ENCODE measurements at regions not wholly inside any gene's neighbourhood (a gene's known extent, or its start where the extent isn't known, plus 50 kb on each side); places are given as distances from the start of the nearest gene placed in this dataset.

DNA sequence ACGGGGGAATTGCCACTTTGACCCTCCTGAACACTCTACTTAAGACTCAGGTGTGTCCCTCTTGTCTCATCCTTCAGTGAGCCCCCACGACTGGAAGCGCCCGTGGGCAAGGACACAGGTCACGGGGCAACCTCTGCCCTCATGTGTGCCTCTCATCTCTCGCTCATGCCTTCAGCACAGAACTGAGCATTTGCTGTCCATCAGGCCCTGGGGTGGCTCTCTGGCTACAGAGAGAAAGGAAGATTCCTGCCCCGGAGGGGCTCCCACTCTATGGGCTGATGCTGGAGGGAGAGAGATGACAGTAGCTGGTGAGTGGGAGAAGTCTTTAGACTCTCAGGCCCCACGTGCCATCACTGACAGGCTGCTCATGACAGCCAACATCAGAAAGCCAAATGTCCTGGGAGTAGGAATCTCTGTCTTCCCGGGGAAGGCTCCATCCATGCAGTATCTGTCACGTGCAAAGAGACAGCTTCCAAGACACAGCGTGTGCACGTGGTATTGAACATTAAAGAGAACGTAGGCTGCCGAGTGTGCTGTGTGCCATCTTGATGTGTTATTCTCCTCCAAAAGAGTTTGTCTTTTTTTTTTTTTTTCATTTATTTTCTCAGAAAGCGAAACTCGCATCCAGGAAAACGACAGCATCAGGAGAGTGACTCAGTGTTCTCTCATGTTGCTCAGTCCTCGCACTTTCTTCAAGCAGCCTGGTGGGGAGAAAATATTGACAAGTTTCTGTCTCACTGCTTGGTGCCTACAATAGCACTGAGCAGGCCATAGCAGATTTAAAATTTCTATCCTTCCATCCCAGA lies 190.5 kb downstream of the GAS1 start:
- peak in 1 of 2 donors; percentile 28 for ATAC-seq

DNA sequence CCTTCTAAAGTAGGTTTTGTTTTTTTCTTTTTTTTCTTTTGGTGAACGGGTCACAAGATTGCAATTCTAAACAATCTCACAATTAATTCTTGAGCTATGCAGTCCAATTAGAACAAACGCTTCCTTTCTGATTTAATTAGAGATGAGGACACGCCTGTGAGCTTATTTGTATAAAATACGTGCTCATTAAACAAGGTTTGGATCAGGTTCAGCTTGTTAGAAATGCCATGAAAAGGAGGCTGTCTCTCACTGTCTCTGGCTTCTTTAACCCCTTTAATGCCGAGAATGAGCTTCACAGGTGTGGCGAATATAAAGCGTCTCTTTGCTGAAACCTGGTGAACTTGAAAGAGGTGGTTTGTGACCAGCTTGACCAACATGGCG lies 191.8 kb downstream of the GAS1 start:
- Mint-ChIP-seq H3K36me3 (no peaks in the 10 kb centered on the region), H3K4me3 (no peak overlapping the region), H3K4me1 (ENCODE audit: low read depth in 2 of 2) (no peaks in the 10 kb centered on the region), H3K9me3 (no peaks in the 10 kb centered on the region), H3K27me3 (peaks cover 11 to 30% of the 10 kb centered on the region in 2 donors), H3K27ac (no peak overlapping the region)
- ATAC-seq: no peak
- DNase-seq (ENCODE audit: low spot score): no peak

More for the DNA sequence above, 190.5 kb downstream of the GAS1 start:
- no peaks in the 10 kb centered on the region for H3K9me3 Mint-ChIP-seq
- H3K4me1 Mint-ChIP-seq (ENCODE audit: low read depth in 2 of 2): no peaks in the 10 kb centered on the region
- H3K36me3 Mint-ChIP-seq: no peaks in the 10 kb centered on the region
- no peak overlapping the region for H3K4me3 Mint-ChIP-seq
- DNase-seq (ENCODE audit: low spot score): no peak
- no peak overlapping the region for H3K27ac Mint-ChIP-seq
- H3K27me3 Mint-ChIP-seq: peaks cover 11 to 32% of the 10 kb centered on the region in 2 donors

DNA sequence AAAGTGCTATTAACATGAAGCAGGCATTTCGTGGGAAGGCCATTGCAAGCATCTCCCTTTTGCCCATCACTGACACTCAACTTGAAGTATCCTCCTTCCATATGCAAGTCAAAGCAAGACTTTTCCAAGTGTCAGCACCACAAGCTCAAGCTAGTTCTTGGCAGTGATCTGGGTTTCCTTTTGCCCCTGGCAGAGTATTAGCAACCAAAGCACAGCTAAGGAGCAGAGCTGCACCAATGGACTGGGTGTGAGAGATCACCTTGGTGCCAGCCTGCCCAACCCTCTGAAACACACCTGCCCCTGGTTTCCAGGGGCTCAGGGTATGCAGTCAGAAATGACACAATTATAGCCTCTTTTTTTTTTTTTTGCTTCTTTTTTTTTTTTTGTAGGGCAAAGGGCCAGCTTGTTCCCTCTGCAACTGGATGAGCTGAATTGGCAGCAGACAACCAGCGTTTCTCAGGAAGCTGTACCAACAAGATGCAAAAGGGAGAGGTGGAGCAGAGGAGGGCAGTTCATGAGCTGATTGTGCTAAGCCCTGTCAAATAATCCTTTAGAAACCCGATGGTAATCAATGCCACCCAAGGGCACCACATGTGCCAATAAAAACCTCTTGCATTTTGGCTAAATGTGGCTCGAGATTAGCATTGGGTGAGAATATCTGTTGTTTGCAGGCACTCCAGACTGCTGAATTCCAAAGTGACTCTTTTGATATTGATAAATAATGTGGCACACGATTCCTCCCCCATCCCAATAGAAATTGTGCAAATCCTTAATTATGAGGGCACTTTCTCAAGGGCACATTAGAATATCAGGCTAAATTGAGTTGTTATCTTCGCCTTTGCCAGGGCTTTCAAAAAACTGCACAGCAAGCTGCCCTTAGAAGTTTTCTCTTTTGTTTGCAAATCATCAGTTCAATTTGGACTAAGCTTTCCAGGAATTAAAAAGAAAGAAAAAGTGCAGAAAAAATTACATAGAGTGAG lies 192.4 kb downstream of the GAS1 start:
- Mint-ChIP-seq H3K27me3 (peaks cover 9 to 23% of the 10 kb centered on the region in 2 donors), H3K27ac (no peak overlapping the region), H3K4me3 (no peak overlapping the region), H3K36me3 (no peaks in the 10 kb centered on the region), H3K4me1 (ENCODE audit: low read depth in 2 of 2) (no peaks in the 10 kb centered on the region), H3K9me3 (no peaks in the 10 kb centered on the region)
- ATAC-seq (no peak), DNase-seq (ENCODE audit: low spot score) (no peak)

DNA sequence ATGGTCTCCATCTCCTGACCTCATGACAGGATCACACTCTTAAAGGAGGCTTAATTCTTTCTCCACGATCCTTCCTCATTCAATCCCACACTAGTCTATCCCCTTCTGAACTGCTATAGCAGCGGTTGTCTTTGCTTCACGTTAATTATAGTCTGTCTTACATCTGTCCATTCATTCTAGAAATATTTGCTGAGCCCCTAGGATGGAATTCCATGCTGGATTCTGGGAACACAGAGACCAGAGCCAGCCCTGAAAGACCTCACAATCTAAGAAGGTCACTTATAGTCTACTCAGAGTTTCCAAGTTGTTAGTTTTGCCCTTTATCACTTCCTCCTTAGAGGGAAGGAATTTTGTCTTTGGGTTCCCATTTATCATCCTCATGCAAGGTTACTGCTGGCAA lies 193.5 kb downstream of the GAS1 start:
- Mint-ChIP-seq H3K27ac (no peak overlapping the region), H3K27me3 (peaks cover 9 to 24% of the 10 kb centered on the region in 2 donors), H3K4me3 (no peak overlapping the region), H3K4me1 (ENCODE audit: low read depth in 2 of 2) (no peaks in the 10 kb centered on the region), H3K36me3 (no peaks in the 10 kb centered on the region), H3K9me3 (no peaks in the 10 kb centered on the region)
- ATAC-seq: no peak
- no peak for DNase-seq (ENCODE audit: low spot score)

DNA sequence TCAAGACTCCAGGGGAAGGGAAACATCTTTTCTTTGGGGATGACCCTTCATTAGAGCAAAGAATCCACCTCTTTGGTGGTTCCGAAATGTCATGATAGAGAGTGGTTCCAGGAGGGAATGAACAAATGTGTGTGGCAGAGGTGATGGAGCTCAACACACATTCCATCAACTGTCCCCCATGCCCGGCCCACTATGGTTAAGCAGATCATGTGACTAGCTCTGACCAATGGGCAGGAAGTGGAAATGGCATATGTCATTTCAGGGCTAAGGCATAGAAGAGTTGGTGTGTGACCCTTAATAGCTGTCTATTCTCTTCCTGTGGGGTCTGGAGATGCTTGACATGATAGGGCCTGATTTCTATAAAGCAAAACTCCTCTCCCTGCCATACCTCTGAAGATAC lies 194.6 kb downstream of the GAS1 start:
- H3K27ac Mint-ChIP-seq: no peak overlapping the region
- H3K9me3 Mint-ChIP-seq: no peaks in the 10 kb centered on the region
- H3K27me3 Mint-ChIP-seq: peaks cover 6 to 23% of the 10 kb centered on the region in 2 donors
- DNase-seq (ENCODE audit: low spot score) (no peak), ATAC-seq (no peak)
- no peaks in the 10 kb centered on the region for H3K4me1 Mint-ChIP-seq (ENCODE audit: low read depth in 2 of 2)
- H3K36me3 Mint-ChIP-seq: no peaks in the 10 kb centered on the region
- H3K4me3 Mint-ChIP-seq: no peak overlapping the region

DNA sequence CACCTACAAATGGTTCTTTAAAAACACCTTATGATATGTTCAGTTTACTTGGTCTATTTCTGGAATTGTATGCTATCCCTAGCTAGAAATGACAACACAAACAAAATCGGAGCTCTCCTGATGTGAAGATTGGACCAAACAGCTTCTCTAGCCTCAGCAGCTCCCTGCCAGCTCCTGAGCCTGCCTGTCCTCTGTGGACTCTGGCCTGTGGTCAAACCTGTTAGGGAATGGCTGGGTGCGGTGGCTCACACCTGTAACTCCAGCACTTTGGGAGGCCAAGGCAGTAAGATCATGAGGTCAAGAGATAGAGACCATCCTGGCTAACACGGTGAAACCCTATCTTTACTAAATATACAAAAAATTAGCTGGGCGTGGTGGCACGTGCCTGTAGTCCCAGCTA lies 195.3 kb downstream of the GAS1 start:
- DNase-seq (ENCODE audit: low spot score) (no peak), ATAC-seq (no peak)
- H3K27me3 Mint-ChIP-seq: peaks cover 6 to 23% of the 10 kb centered on the region in 2 donors
- H3K4me3 Mint-ChIP-seq: no peak overlapping the region
- no peaks in the 10 kb centered on the region for H3K9me3 Mint-ChIP-seq
- no peak overlapping the region for H3K27ac Mint-ChIP-seq
- no peaks in the 10 kb centered on the region for H3K36me3 Mint-ChIP-seq
- H3K4me1 Mint-ChIP-seq (ENCODE audit: low read depth in 2 of 2): no peaks in the 10 kb centered on the region

DNA sequence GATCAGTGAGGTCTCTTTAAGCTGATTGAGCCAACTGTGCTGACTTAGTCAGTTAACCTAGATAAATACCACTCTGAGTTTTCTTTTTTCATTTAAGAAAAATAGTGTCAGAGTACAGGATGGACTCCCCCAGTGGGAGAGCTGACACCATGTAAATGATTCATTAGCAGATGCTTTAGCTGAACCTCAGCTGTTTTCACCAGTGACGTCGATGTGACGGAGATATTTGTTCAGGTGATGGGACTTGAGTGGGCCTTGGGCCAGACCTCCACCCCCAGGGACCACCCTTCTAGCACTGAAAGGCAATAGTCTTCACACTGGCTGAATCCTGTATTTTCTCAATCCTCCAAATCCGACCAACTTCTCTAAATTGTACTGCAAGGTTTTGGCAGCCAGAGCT lies 196.1 kb downstream of the GAS1 start:
- Mint-ChIP-seq H3K27me3 (peaks cover 5 to 23% of the 10 kb centered on the region in 2 donors), H3K4me1 (ENCODE audit: low read depth in 2 of 2) (no peaks in the 10 kb centered on the region), H3K9me3 (no peaks in the 10 kb centered on the region), H3K4me3 (no peak overlapping the region), H3K27ac (no peak overlapping the region), H3K36me3 (no peaks in the 10 kb centered on the region)
- ATAC-seq: no peak
- DNase-seq (ENCODE audit: low spot score): no peak

DNA sequence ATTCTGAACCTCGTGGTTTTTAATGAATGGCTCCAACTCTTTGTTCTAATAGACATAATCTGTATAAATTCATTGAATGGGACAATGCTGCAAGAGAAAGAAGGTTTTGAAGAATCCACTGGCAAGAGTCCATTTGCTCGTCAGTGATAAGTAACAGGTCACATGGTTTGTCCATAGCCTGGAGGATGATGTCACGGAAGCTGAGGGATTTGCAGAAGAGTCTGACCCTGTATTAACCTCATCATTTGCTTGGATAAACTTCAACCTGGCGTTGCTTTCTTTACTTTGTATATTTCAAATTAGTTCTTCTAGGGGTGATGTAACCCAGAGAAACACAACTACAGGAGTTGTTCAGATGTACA lies 197.4 kb downstream of the GAS1 start:
- no peak for DNase-seq (ENCODE audit: low spot score)
- H3K4me1 Mint-ChIP-seq (ENCODE audit: low read depth in 2 of 2): no peaks in the 10 kb centered on the region
- no peaks in the 10 kb centered on the region for H3K36me3 Mint-ChIP-seq
- no peak overlapping the region for H3K27ac Mint-ChIP-seq
- H3K4me3 Mint-ChIP-seq: no peak overlapping the region
- peaks cover 3 to 23% of the 10 kb centered on the region in 2 donors for H3K27me3 Mint-ChIP-seq
- H3K9me3 Mint-ChIP-seq: no peaks in the 10 kb centered on the region
- ATAC-seq: no peak

DNA sequence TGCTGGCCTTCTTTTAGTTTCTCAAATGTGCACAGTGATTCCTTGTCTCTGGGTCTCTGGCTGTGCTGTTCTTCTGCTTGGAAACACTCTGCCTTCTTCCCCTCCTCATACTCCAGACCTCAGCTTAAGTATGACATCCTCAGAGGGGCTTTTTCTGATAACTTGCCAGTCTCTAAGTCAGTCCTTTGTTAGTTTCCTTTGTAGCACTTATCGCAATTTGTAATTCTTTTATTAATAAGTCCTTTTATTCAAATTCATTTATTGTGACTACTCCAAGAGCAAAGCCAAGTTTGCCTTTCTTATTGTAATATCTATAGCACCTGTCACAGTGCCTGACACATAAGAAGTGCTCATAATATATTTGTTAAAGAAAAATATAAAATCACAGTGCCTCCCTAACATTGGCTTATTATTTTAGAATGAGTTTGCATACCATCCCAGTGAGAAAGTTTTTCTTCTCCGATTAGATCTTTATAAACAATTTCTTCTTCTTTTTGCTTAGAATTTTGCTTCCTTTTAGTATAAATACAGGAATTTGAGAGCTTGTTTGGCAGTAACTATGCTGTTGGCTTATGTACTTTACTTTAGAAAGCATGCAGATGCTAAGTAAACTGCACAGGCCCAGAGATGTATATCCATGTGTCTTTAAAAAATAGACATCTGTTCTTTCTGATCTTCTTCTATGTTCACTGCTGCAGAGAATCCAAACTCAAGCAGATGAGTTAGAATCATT lies 198.0 kb downstream of the GAS1 start:
- Mint-ChIP-seq H3K27ac (no peak overlapping the region), H3K9me3 (no peaks in the 10 kb centered on the region), H3K4me1 (ENCODE audit: low read depth in 2 of 2) (no peaks in the 10 kb centered on the region), H3K27me3 (peaks cover 3 to 20% of the 10 kb centered on the region in 2 donors), H3K36me3 (no peaks in the 10 kb centered on the region), H3K4me3 (no peak overlapping the region)
- ATAC-seq (no peak), DNase-seq (ENCODE audit: low spot score) (no peak)

DNA sequence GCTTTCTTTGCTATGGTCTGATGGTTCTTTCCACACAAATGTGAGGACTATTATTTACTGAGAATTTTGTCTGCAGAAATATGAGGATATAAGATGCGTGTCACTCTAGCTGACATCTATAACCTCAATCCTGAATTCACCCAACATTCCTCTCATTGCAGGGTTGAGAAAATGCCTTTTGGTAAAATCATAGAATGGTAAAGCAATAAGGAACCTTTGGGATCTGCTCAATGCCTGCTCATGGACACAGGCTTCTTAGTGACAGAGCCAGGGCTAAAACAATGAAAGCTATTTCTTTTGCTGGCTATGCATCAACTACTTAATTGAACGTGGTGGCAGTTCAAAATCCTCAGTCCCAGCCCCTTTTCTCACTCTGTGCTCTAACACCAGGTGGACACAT lies 199.6 kb downstream of the GAS1 start:
- Mint-ChIP-seq H3K4me1 (ENCODE audit: low read depth in 2 of 2) (no peaks in the 10 kb centered on the region), H3K36me3 (no peaks in the 10 kb centered on the region), H3K9me3 (no peaks in the 10 kb centered on the region), H3K27ac (no peak overlapping the region), H3K27me3 (peaks cover 3 to 22% of the 10 kb centered on the region in 2 donors), H3K4me3 (no peak overlapping the region)
- ATAC-seq (no peak), DNase-seq (ENCODE audit: low spot score) (no peak)

DNA sequence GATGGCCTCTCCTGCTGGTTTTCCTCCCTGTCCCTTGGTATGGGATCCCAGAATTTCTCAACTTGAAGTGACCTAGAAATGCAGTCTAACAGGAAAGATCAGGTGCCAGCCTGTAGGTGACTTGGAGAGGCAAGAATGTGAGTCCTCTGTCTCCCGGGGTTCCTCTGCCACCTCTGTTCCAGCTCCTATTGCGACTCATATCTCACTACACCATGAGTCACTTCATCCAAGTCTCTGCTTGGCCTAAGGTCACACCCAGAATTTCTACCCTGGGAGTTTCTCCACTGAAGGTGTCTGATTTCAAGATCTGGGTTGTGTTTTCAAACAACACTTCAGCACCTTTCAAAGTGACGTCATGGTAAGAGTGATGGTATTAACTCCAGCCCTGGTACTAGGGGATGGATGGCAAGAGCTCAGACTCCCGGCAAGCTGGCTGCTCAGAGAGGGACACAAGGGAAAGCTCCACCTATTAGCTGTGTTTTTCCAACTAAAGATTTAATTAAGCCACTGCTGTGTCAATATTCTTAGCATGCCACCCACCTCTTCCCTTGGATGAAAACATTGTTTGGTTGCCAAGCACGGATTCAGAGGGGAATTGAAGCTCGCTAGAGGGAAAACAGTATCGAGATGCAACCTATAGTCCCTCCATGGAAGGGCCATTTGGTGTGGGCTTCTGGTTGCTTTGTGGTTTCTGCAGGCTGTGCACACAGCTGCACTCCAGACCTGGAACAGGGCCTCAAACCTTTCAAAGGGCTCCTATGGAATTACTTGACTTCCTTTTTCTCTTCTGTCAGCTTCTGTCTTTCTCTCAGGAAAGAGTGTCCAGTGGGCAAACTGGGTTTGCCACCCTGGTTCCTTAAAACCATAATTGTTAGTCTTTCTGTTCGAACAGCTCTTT lies 205.7 kb downstream of the GAS1 start:
- H3K4me1 Mint-ChIP-seq (ENCODE audit: low read depth in 2 of 2): no peaks in the 10 kb centered on the region
- no peak for ATAC-seq
- peaks cover 4 to 32% of the 10 kb centered on the region in 2 donors for H3K27me3 Mint-ChIP-seq
- DNase-seq (ENCODE audit: low spot score): no peak
- no peaks in the 10 kb centered on the region for H3K9me3 Mint-ChIP-seq
- H3K27ac Mint-ChIP-seq: no peak overlapping the region
- no peak overlapping the region for H3K4me3 Mint-ChIP-seq
- H3K36me3 Mint-ChIP-seq: no peaks in the 10 kb centered on the region

DNA sequence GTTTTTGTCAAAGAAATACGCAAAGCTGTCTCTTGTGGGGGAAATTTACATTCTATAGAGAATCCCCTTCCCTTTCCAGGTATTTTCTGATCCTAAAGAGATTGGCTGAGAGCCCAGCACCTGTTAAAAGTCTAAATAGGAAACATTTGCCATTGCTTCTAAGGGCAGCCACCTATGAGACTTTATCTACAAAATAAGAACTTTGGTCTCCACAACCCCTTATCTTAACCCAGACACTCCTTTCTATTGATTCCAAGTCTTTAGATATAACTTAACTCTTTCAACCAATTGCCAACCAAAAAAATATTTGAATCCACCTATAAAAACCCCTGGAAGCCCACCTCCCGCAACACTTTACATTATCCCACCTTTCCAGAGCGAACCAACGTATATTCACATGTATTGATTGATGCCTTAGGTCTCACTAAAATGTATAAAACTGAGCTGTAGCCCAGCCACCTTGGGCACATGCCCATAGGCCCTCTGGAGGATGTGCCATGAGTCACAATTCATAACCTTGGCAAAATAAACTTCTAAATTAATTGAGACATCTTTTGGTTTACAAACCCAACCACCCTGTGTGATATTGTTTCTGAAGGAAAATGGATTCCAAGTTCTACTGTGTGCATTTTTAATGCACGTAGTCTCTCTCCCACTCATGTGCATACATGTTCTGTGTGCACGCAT lies 211.4 kb downstream of the GAS1 start:
- H3K27ac Mint-ChIP-seq: no peak overlapping the region
- no peaks in the 10 kb centered on the region for H3K9me3 Mint-ChIP-seq
- no peak overlapping the region for H3K4me3 Mint-ChIP-seq
- ATAC-seq: no peak
- no peaks in the 10 kb centered on the region for H3K4me1 Mint-ChIP-seq (ENCODE audit: low read depth in 2 of 2)
- H3K27me3 Mint-ChIP-seq: peaks cover 9 to 42% of the 10 kb centered on the region in 2 donors
- no peak for DNase-seq (ENCODE audit: low spot score)
- no peaks in the 10 kb centered on the region for H3K36me3 Mint-ChIP-seq

Data from natural killer cell treated with Interleukin-12 subunit alpha and Interleukin-12 subunit beta and Interleukin-15 and Interleukin-18, amount 100 ng/mL, for 72 hours (primary cell).